ENCODE measurements at regions not wholly inside any gene's neighbourhood (a gene's known extent, or its start where the extent isn't known, plus 50 kb on each side); places are given as distances from the start of the nearest gene placed in this dataset.

- H3K27me3 ChIP-seq (ENCODE audit: control insufficient read depth, insufficient read depth, low read length), result no peaks in the 10 kb centered on the region
- no peak for DNase-seq
- intact Hi-C loops (cut with DNase I), result no loop called here
These were observed 620.4 kb downstream of the SLCO4C1 start for GRCh38 chr5:101675510-101676219.

GRCh38 chr5:101673120-101673519 lies 623.0 kb downstream of the SLCO4C1 start:
- FAIRE-seq, result no peak
- H3K27ac ChIP-seq (ENCODE audit: low read depth in 2 of 2, low read length in 2 of 2), result no peak overlapping the region
- H3K4me3 ChIP-seq (ENCODE audit: low read length in 3 of 3), result no peak overlapping the region
- no peak for DNase-seq
- H3K36me3 ChIP-seq (ENCODE audit: control insufficient read depth in 2 of 3, insufficient read depth in 3 of 3, low read length in 3 of 3), result no peaks in the 10 kb centered on the region
- H3K9ac ChIP-seq (ENCODE audit: low read length in 3 of 3), result no peak overlapping the region
- H3K9me3 ChIP-seq (ENCODE audit: control insufficient read depth in 2 of 3, insufficient read depth in 1 of 3, low read length in 3 of 3), result no peaks in the 10 kb centered on the region
- no peaks in the 10 kb centered on the region for H3K27me3 ChIP-seq (ENCODE audit: control insufficient read depth, insufficient read depth, low read length)
- no peak for TF ChIP-seq CTCF (IDR thresholded peaks at IDR 0.05; ENCODE audit: borderline replicate concordance, extremely low read depth, insufficient read depth)
- no peaks in the 10 kb centered on the region for H3K4me1 ChIP-seq (ENCODE audit: control insufficient read depth in 2 of 3, insufficient read depth in 2 of 3, low read depth in 1 of 3, low read length in 3 of 3)
- intact Hi-C loops (cut with DNase I), result no loop called here

More at GRCh38 chr5:101675510-101676219, 620.4 kb downstream of the SLCO4C1 start:
- FAIRE-seq, result no peak
- H3K9ac ChIP-seq (ENCODE audit: low read length in 3 of 3), result no peak overlapping the region
- no peaks in the 10 kb centered on the region for H3K36me3 ChIP-seq (ENCODE audit: control insufficient read depth in 2 of 3, insufficient read depth in 3 of 3, low read length in 3 of 3)
- no peak for TF ChIP-seq CTCF (IDR thresholded peaks at IDR 0.05; ENCODE audit: borderline replicate concordance, extremely low read depth, insufficient read depth)
- no peaks in the 10 kb centered on the region for H3K9me3 ChIP-seq (ENCODE audit: control insufficient read depth in 2 of 3, insufficient read depth in 1 of 3, low read length in 3 of 3)
- H3K27ac ChIP-seq (ENCODE audit: low read depth in 2 of 2, low read length in 2 of 2), result no peak overlapping the region
- peaks cover 0 to 2% (median 0%) of the 10 kb centered on the region in 3 donors for H3K4me1 ChIP-seq (ENCODE audit: control insufficient read depth in 2 of 3, insufficient read depth in 2 of 3, low read depth in 1 of 3, low read length in 3 of 3)
- no peak overlapping the region for H3K4me3 ChIP-seq (ENCODE audit: low read length in 3 of 3)

DNA sequence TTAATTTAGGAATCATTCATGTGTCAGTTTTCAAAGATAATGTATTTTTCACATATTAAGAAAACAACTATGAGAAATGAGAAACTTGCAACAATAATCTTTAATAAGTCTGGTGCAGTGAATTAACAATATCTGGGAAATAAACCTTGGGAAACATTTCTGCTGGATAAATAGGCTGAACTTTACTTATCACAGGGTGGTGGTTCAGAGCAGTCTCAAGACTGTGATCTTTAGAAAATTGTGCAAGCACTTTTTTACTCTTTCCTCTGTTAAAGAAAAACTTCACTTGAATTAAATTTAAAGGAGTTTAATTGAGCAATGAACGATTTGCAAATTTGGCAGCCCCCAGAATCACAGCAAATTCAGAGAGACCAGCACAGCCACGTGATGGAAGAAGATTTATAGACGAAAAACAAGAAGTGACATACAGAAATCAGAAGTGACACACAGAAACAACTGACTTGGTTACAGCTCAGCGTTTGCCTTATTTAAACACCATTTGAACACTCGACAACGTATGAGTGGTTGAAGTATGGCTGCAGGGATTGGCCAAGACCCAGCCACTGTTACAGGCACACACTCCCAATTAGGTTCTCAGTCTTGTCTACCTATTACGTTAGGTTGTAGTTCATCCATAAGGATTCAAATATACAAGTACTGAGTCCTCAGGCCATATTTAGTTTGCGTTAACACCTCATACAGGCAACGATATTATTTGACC lies 631.9 kb downstream of the SLCO4C1 start:
- Histone ChIP-seq H3K36me3 (ENCODE audit: control insufficient read depth in 2 of 3, insufficient read depth in 3 of 3, low read length in 3 of 3) (no peaks in the 10 kb centered on the region), H3K27me3 (ENCODE audit: control insufficient read depth, insufficient read depth, low read length) (no peaks in the 10 kb centered on the region), H3K9ac (ENCODE audit: low read length in 3 of 3) (no peak overlapping the region), H3K9me3 (ENCODE audit: control insufficient read depth in 2 of 3, insufficient read depth in 1 of 3, low read length in 3 of 3) (no peaks in the 10 kb centered on the region), H3K4me3 (ENCODE audit: low read length in 3 of 3) (no peak overlapping the region), H3K4me1 (ENCODE audit: control insufficient read depth in 2 of 3, insufficient read depth in 2 of 3, low read depth in 1 of 3, low read length in 3 of 3) (no peaks in the 10 kb centered on the region), H3K27ac (ENCODE audit: low read depth in 2 of 2, low read length in 2 of 2) (no peak overlapping the region)
- TF ChIP-seq CTCF (IDR thresholded peaks at IDR 0.05; ENCODE audit: borderline replicate concordance, extremely low read depth, insufficient read depth), result no peak
- intact Hi-C loops (cut with DNase I), result no loop called here
- DNase-seq, result no peak
- no peak for FAIRE-seq
